ENCODE measurements at regions not wholly inside any gene's neighbourhood (a gene's known extent, or its start where the extent isn't known, plus 50 kb on each side); places are given as distances from the start of the nearest gene placed in this dataset.

- H3K4me3 ChIP-seq = no peak overlapping the region
- H3K4me1 ChIP-seq = no peaks in the 10 kb centered on the region
- no peak for DNase-seq (ENCODE audit: low spot score in 2 of 2)
- no peaks in the 10 kb centered on the region for H3K36me3 ChIP-seq (replicated peaks)
- no peaks in the 10 kb centered on the region for H3K27me3 ChIP-seq (ENCODE audit: low read depth)
- in situ Hi-C loops (cut with MboI; ENCODE audit: low sequenced_read_pairs) = no loop called here
- no peaks in the 10 kb centered on the region for H3K9me3 ChIP-seq
These were observed 143.2 kb upstream of the ASIC2 start for GRCh38 chr17:33436321-33436720.

GRCh38 chr17:33438139-33438538, 145.0 kb upstream of the ASIC2 start:
- no peaks in the 10 kb centered on the region for H3K4me1 ChIP-seq
- in situ Hi-C loops (cut with MboI; ENCODE audit: low sequenced_read_pairs) = no loop called here
- no peak overlapping the region for H3K4me3 ChIP-seq
- H3K36me3 ChIP-seq (replicated peaks) = no peaks in the 10 kb centered on the region
- no peak for DNase-seq (ENCODE audit: low spot score in 2 of 2)
- H3K27me3 ChIP-seq (ENCODE audit: low read depth) = no peaks in the 10 kb centered on the region
- H3K9me3 ChIP-seq = no peaks in the 10 kb centered on the region

GRCh38 chr17:33438578-33438977, 145.5 kb upstream of the ASIC2 start:
- no peak overlapping the region for H3K4me3 ChIP-seq
- no peaks in the 10 kb centered on the region for H3K27me3 ChIP-seq (ENCODE audit: low read depth)
- no peak for DNase-seq (ENCODE audit: low spot score in 2 of 2)
- no peaks in the 10 kb centered on the region for H3K36me3 ChIP-seq (replicated peaks)
- no peaks in the 10 kb centered on the region for H3K4me1 ChIP-seq
- H3K9me3 ChIP-seq = no peaks in the 10 kb centered on the region
- in situ Hi-C loops (cut with MboI; ENCODE audit: low sequenced_read_pairs) = no loop called here

GRCh38 chr17:33442320-33442719, 149.2 kb upstream of the ASIC2 start:
- Histone ChIP-seq H3K27me3 (ENCODE audit: low read depth) (no peaks in the 10 kb centered on the region), H3K36me3 (replicated peaks) (no peaks in the 10 kb centered on the region), H3K9me3 (no peaks in the 10 kb centered on the region), H3K4me1 (no peaks in the 10 kb centered on the region), H3K4me3 (no peak overlapping the region)
- in situ Hi-C loops (cut with MboI; ENCODE audit: low sequenced_read_pairs) = no loop called here
- no peak for DNase-seq (ENCODE audit: low spot score in 2 of 2)

GRCh38 chr17:33444731-33445130, 151.6 kb upstream of the ASIC2 start:
- no peak for DNase-seq (ENCODE audit: low spot score in 2 of 2)
- in situ Hi-C loops (cut with MboI; ENCODE audit: low sequenced_read_pairs) = no loop called here
- no peaks in the 10 kb centered on the region for H3K9me3 ChIP-seq
- no peaks in the 10 kb centered on the region for H3K4me1 ChIP-seq
- H3K4me3 ChIP-seq = no peak overlapping the region
- H3K27me3 ChIP-seq (ENCODE audit: low read depth) = no peaks in the 10 kb centered on the region
- H3K36me3 ChIP-seq (replicated peaks) = no peaks in the 10 kb centered on the region

GRCh38 chr17:33447090-33447489, 154.0 kb upstream of the ASIC2 start:
- no peaks in the 10 kb centered on the region for H3K36me3 ChIP-seq (replicated peaks)
- no peaks in the 10 kb centered on the region for H3K27me3 ChIP-seq (ENCODE audit: low read depth)
- no peak overlapping the region for H3K4me3 ChIP-seq
- no peaks in the 10 kb centered on the region for H3K4me1 ChIP-seq
- no peaks in the 10 kb centered on the region for H3K9me3 ChIP-seq
- in situ Hi-C loops (cut with MboI; ENCODE audit: low sequenced_read_pairs) = no loop called here
- DNase-seq (ENCODE audit: low spot score in 2 of 2) = no peak

GRCh38 chr17:33451221-33451620, 158.1 kb upstream of the ASIC2 start:
- no peaks in the 10 kb centered on the region for H3K36me3 ChIP-seq (replicated peaks)
- no peaks in the 10 kb centered on the region for H3K9me3 ChIP-seq
- H3K4me3 ChIP-seq = no peak overlapping the region
- H3K27me3 ChIP-seq (ENCODE audit: low read depth) = no peaks in the 10 kb centered on the region
- no peaks in the 10 kb centered on the region for H3K4me1 ChIP-seq
- DNase-seq (ENCODE audit: low spot score in 2 of 2) = no peak
- in situ Hi-C loops (cut with MboI; ENCODE audit: low sequenced_read_pairs) = no loop called here

- H3K27me3 ChIP-seq (ENCODE audit: low read depth) = no peaks in the 10 kb centered on the region
- in situ Hi-C loops (cut with MboI; ENCODE audit: low sequenced_read_pairs) = no loop called here
These were observed 164.4 kb upstream of the ASIC2 start for GRCh38 chr17:33457477-33457876.

GRCh38 chr17:33459078-33459940, 166.2 kb upstream of the ASIC2 start:
- H3K4me1 ChIP-seq = no peaks in the 10 kb centered on the region
- no peaks in the 10 kb centered on the region for H3K36me3 ChIP-seq (replicated peaks)
- H3K9me3 ChIP-seq = no peaks in the 10 kb centered on the region
- no peaks in the 10 kb centered on the region for H3K27me3 ChIP-seq (ENCODE audit: low read depth)
- DNase-seq (ENCODE audit: low spot score in 2 of 2) = no peak
- H3K4me3 ChIP-seq = no peak overlapping the region
- in situ Hi-C loops (cut with MboI; ENCODE audit: low sequenced_read_pairs) = no loop called here

More at GRCh38 chr17:33457477-33457876, 164.4 kb upstream of the ASIC2 start:
- Histone ChIP-seq H3K4me1 (no peaks in the 10 kb centered on the region), H3K36me3 (replicated peaks) (no peaks in the 10 kb centered on the region), H3K9me3 (no peaks in the 10 kb centered on the region), H3K4me3 (no peak overlapping the region)
- DNase-seq (ENCODE audit: low spot score in 2 of 2) = no peak

- DNase-seq (ENCODE audit: low spot score in 2 of 2) = no peak
- H3K4me1 ChIP-seq = no peaks in the 10 kb centered on the region
- H3K36me3 ChIP-seq (replicated peaks) = no peaks in the 10 kb centered on the region
- in situ Hi-C loops (cut with MboI; ENCODE audit: low sequenced_read_pairs) = no loop called here
- H3K27me3 ChIP-seq (ENCODE audit: low read depth) = no peaks in the 10 kb centered on the region
- no peak overlapping the region for H3K4me3 ChIP-seq
- no peaks in the 10 kb centered on the region for H3K9me3 ChIP-seq
These were observed 167.8 kb upstream of the ASIC2 start for GRCh38 chr17:33460781-33461450.

- Histone ChIP-seq H3K9me3 (no peaks in the 10 kb centered on the region), H3K27me3 (ENCODE audit: low read depth) (no peaks in the 10 kb centered on the region), H3K36me3 (replicated peaks) (no peaks in the 10 kb centered on the region), H3K4me3 (no peak overlapping the region), H3K4me1 (no peaks in the 10 kb centered on the region)
- in situ Hi-C loops (cut with MboI; ENCODE audit: low sequenced_read_pairs) = no loop called here
- no peak for DNase-seq (ENCODE audit: low spot score in 2 of 2)
These were observed 170.8 kb upstream of the ASIC2 start for GRCh38 chr17:33463887-33464286.

GRCh38 chr17:33464669-33465280, 171.7 kb upstream of the ASIC2 start:
- Histone ChIP-seq H3K36me3 (replicated peaks) (no peaks in the 10 kb centered on the region), H3K27me3 (ENCODE audit: low read depth) (no peaks in the 10 kb centered on the region), H3K4me1 (no peaks in the 10 kb centered on the region), H3K9me3 (no peaks in the 10 kb centered on the region), H3K4me3 (no peak overlapping the region)
- in situ Hi-C loops (cut with MboI; ENCODE audit: low sequenced_read_pairs) = no loop called here
- no peak for DNase-seq (ENCODE audit: low spot score in 2 of 2)

GRCh38 chr17:33469421-33469820, 176.3 kb upstream of the ASIC2 start:
- no peak for DNase-seq (ENCODE audit: low spot score in 2 of 2)
- Histone ChIP-seq H3K36me3 (replicated peaks) (no peaks in the 10 kb centered on the region), H3K9me3 (no peaks in the 10 kb centered on the region), H3K4me3 (no peak overlapping the region), H3K4me1 (no peaks in the 10 kb centered on the region), H3K27me3 (ENCODE audit: low read depth) (no peaks in the 10 kb centered on the region)
- in situ Hi-C loops (cut with MboI; ENCODE audit: low sequenced_read_pairs) = no loop called here

- H3K9me3 ChIP-seq = no peaks in the 10 kb centered on the region
- in situ Hi-C loops (cut with MboI; ENCODE audit: low sequenced_read_pairs) = no loop called here
- no peaks in the 10 kb centered on the region for H3K36me3 ChIP-seq (replicated peaks)
- no peak overlapping the region for H3K4me3 ChIP-seq
- DNase-seq (ENCODE audit: low spot score in 2 of 2) = no peak
- H3K4me1 ChIP-seq = no peaks in the 10 kb centered on the region
- H3K27me3 ChIP-seq (ENCODE audit: low read depth) = no peaks in the 10 kb centered on the region
These were observed 176.8 kb upstream of the ASIC2 start for GRCh38 chr17:33469911-33470310.

Data from HAP-1 (cell line).